ENCODE measurements at regions not wholly inside any gene's neighbourhood (a gene's known extent, or its start where the extent isn't known, plus 50 kb on each side); places are given as distances from the start of the nearest gene placed in this dataset.

- no peak overlapping the region for H2AFZ ChIP-seq
- 85% methylated on average over 21 of the region's 21 CpGs for WGBS (ENCODE audit: low lambda C conversion rate, missing lambda C conversion rate)
- no peak overlapping the region for H3K4me2 ChIP-seq
- no peaks in the 10 kb centered on the region for H3K4me1 ChIP-seq (ENCODE audit: insufficient read depth)
- H3K9me2 ChIP-seq (replicated peaks; ENCODE audit: insufficient read depth), result no peaks in the 10 kb centered on the region
- no peak for TF ChIP-seq EZH2phosphoT487 (IDR thresholded peaks at IDR 0.05; ENCODE audit: low read depth, severe bottlenecking, unreplicated experiment)
- no peak for TF ChIP-seq EZH2 (IDR thresholded peaks at IDR 0.05; ENCODE audit: borderline replicate concordance)
- H3K9me3 ChIP-seq (ENCODE audit: low read depth), result no peaks in the 10 kb centered on the region
- no peaks in the 10 kb centered on the region for H3K27me3 ChIP-seq
- H3K36me3 ChIP-seq (replicated peaks; ENCODE audit: insufficient read depth, low read depth), result no peaks in the 10 kb centered on the region
- H3K79me2 ChIP-seq, result no peaks in the 10 kb centered on the region
- no peaks in the 10 kb centered on the region for H4K20me1 ChIP-seq (ENCODE audit: insufficient read depth, poor library complexity, severe bottlenecking)
- no peak overlapping the region for H3K4me3 ChIP-seq
- no peak for DNase-seq (ENCODE audit: low spot score)
- no peak overlapping the region for H3K27ac ChIP-seq
These were observed 132.6 kb downstream of the NR2F2 start for GRCh38 chr15:96462768-96463750.

- no peak for DNase-seq (ENCODE audit: low spot score)
- Histone ChIP-seq H3K27ac (no peak overlapping the region), H2AFZ (no peak overlapping the region), H3K36me3 (replicated peaks; ENCODE audit: insufficient read depth, low read depth) (no peaks in the 10 kb centered on the region), H3K9me2 (replicated peaks; ENCODE audit: insufficient read depth) (no peaks in the 10 kb centered on the region), H3K9me3 (ENCODE audit: low read depth) (no peaks in the 10 kb centered on the region), H3K79me2 (no peaks in the 10 kb centered on the region), H3K4me2 (no peak overlapping the region), H3K4me1 (ENCODE audit: insufficient read depth) (no peaks in the 10 kb centered on the region), H3K27me3 (peaks cover 23% of the 10 kb centered on the region), H3K4me3 (no peak overlapping the region), H4K20me1 (ENCODE audit: insufficient read depth, poor library complexity, severe bottlenecking) (no peaks in the 10 kb centered on the region)
- WGBS (ENCODE audit: low lambda C conversion rate, missing lambda C conversion rate), result 81% methylated on average over 4 of the region's 4 CpGs
- no peak for TF ChIP-seq CTCF (IDR thresholded peaks at IDR 0.05; ENCODE audit: poor library complexity)
- no peak for TF ChIP-seq EZH2 (IDR thresholded peaks at IDR 0.05; ENCODE audit: borderline replicate concordance)
- TF ChIP-seq EZH2phosphoT487 (IDR thresholded peaks at IDR 0.05; ENCODE audit: low read depth, severe bottlenecking, unreplicated experiment), result no peak
These were observed 136.0 kb downstream of the NR2F2 start for GRCh38 chr15:96466389-96466947.

- 93% methylated on average over 3 of the region's 3 CpGs for WGBS (ENCODE audit: low lambda C conversion rate, missing lambda C conversion rate)
- no peaks in the 10 kb centered on the region for H3K36me3 ChIP-seq (replicated peaks; ENCODE audit: insufficient read depth, low read depth)
- H4K20me1 ChIP-seq (ENCODE audit: insufficient read depth, poor library complexity, severe bottlenecking), result no peaks in the 10 kb centered on the region
- no peaks in the 10 kb centered on the region for H3K79me2 ChIP-seq
- no peaks in the 10 kb centered on the region for H3K4me1 ChIP-seq (ENCODE audit: insufficient read depth)
- no peak overlapping the region for H2AFZ ChIP-seq
- peaks cover 23% of the 10 kb centered on the region for H3K27me3 ChIP-seq
- H3K9me2 ChIP-seq (replicated peaks; ENCODE audit: insufficient read depth), result no peaks in the 10 kb centered on the region
- no peak overlapping the region for H3K4me3 ChIP-seq
- TF ChIP-seq EZH2 (IDR thresholded peaks at IDR 0.05; ENCODE audit: borderline replicate concordance), result no peak
- TF ChIP-seq CTCF (IDR thresholded peaks at IDR 0.05; ENCODE audit: poor library complexity), result no peak
- no peak for TF ChIP-seq EZH2phosphoT487 (IDR thresholded peaks at IDR 0.05; ENCODE audit: low read depth, severe bottlenecking, unreplicated experiment)
- DNase-seq (ENCODE audit: low spot score), result no peak
- H3K27ac ChIP-seq, result no peak overlapping the region
- H3K9me3 ChIP-seq (ENCODE audit: low read depth), result no peaks in the 10 kb centered on the region
- no peak overlapping the region for H3K4me2 ChIP-seq
These were observed 137.5 kb downstream of the NR2F2 start for GRCh38 chr15:96468036-96468435.
